ENCODE measurements at regions not wholly inside any gene's neighbourhood (a gene's known extent, or its start where the extent isn't known, plus 50 kb on each side); places are given as distances from the start of the nearest gene placed in this dataset.

GRCh38 chr2:23289671-23290070 is 95.3 kb upstream of the KLHL29 start:
- Histone ChIP-seq H3K9ac (ENCODE audit: low read length) (no peak overlapping the region), H3K4me1 (ENCODE audit: control insufficient read depth, insufficient read depth, low read length) (peaks cover 48% of the 10 kb centered on the region), H3K27me3 (replicated peaks; ENCODE audit: control insufficient read depth, insufficient read depth, low read length) (no peaks in the 10 kb centered on the region), H3K9me3 (ENCODE audit: control insufficient read depth, low read length) (no peaks in the 10 kb centered on the region), H3K36me3 (ENCODE audit: control insufficient read depth, insufficient read depth, low read length, severe bottlenecking) (no peaks in the 10 kb centered on the region), H3K4me3 (ENCODE audit: low read length) (no peak overlapping the region)
- no peak for DNase-seq (ENCODE audit: low read depth)

GRCh38 chr2:23291239-23291638 is 93.7 kb upstream of the KLHL29 start:
- DNase-seq (ENCODE audit: low read depth) = peak; percentile 49
- Histone ChIP-seq H3K9ac (ENCODE audit: low read length) (no peak overlapping the region), H3K36me3 (ENCODE audit: control insufficient read depth, insufficient read depth, low read length, severe bottlenecking) (no peaks in the 10 kb centered on the region), H3K27me3 (replicated peaks; ENCODE audit: control insufficient read depth, insufficient read depth, low read length) (no peaks in the 10 kb centered on the region), H3K4me3 (ENCODE audit: low read length) (no peak overlapping the region), H3K9me3 (ENCODE audit: control insufficient read depth, low read length) (no peaks in the 10 kb centered on the region), H3K4me1 (ENCODE audit: control insufficient read depth, insufficient read depth, low read length) (peaks cover 42% of the 10 kb centered on the region)

GRCh38 chr2:23292024-23292423 is 93.0 kb upstream of the KLHL29 start:
- peaks cover 35% of the 10 kb centered on the region for H3K4me1 ChIP-seq (ENCODE audit: control insufficient read depth, insufficient read depth, low read length)
- H3K36me3 ChIP-seq (ENCODE audit: control insufficient read depth, insufficient read depth, low read length, severe bottlenecking) = no peaks in the 10 kb centered on the region
- no peak overlapping the region for H3K9ac ChIP-seq (ENCODE audit: low read length)
- H3K4me3 ChIP-seq (ENCODE audit: low read length) = no peak overlapping the region
- no peaks in the 10 kb centered on the region for H3K27me3 ChIP-seq (replicated peaks; ENCODE audit: control insufficient read depth, insufficient read depth, low read length)
- no peaks in the 10 kb centered on the region for H3K9me3 ChIP-seq (ENCODE audit: control insufficient read depth, low read length)
- DNase-seq (ENCODE audit: low read depth) = no peak

- Histone ChIP-seq H3K9me3 (ENCODE audit: control insufficient read depth, low read length) (no peaks in the 10 kb centered on the region), H3K27me3 (replicated peaks; ENCODE audit: control insufficient read depth, insufficient read depth, low read length) (no peaks in the 10 kb centered on the region), H3K9ac (ENCODE audit: low read length) (no peak overlapping the region)
These were observed 91.9 kb upstream of the KLHL29 start for GRCh38 chr2:23293063-23293462.

GRCh38 chr2:23293731-23294130 is 91.2 kb upstream of the KLHL29 start:
- H3K4me1 ChIP-seq (ENCODE audit: control insufficient read depth, insufficient read depth, low read length) = peaks cover 23% of the 10 kb centered on the region
- no peak for DNase-seq (ENCODE audit: low read depth)
- no peaks in the 10 kb centered on the region for H3K27me3 ChIP-seq (replicated peaks; ENCODE audit: control insufficient read depth, insufficient read depth, low read length)
- no peaks in the 10 kb centered on the region for H3K9me3 ChIP-seq (ENCODE audit: control insufficient read depth, low read length)
- H3K9ac ChIP-seq (ENCODE audit: low read length) = no peak overlapping the region
- no peak overlapping the region for H3K4me3 ChIP-seq (ENCODE audit: low read length)
- no peaks in the 10 kb centered on the region for H3K36me3 ChIP-seq (ENCODE audit: control insufficient read depth, insufficient read depth, low read length, severe bottlenecking)

More at GRCh38 chr2:23293063-23293462, 91.9 kb upstream of the KLHL29 start:
- Histone ChIP-seq H3K4me1 (ENCODE audit: control insufficient read depth, insufficient read depth, low read length) (peaks cover 24% of the 10 kb centered on the region), H3K4me3 (ENCODE audit: low read length) (no peak overlapping the region), H3K36me3 (ENCODE audit: control insufficient read depth, insufficient read depth, low read length, severe bottlenecking) (no peaks in the 10 kb centered on the region)
- DNase-seq (ENCODE audit: low read depth) = no peak

GRCh38 chr2:23294238-23294637 is 90.7 kb upstream of the KLHL29 start:
- Histone ChIP-seq H3K4me1 (ENCODE audit: control insufficient read depth, insufficient read depth, low read length) (peaks cover 23% of the 10 kb centered on the region), H3K27me3 (replicated peaks; ENCODE audit: control insufficient read depth, insufficient read depth, low read length) (no peaks in the 10 kb centered on the region), H3K9me3 (ENCODE audit: control insufficient read depth, low read length) (no peaks in the 10 kb centered on the region), H3K4me3 (ENCODE audit: low read length) (no peak overlapping the region), H3K9ac (ENCODE audit: low read length) (no peak overlapping the region), H3K36me3 (ENCODE audit: control insufficient read depth, insufficient read depth, low read length, severe bottlenecking) (no peaks in the 10 kb centered on the region)
- DNase-seq (ENCODE audit: low read depth) = no peak

GRCh38 chr2:23296691-23297090 is 88.3 kb upstream of the KLHL29 start:
- no peaks in the 10 kb centered on the region for H3K27me3 ChIP-seq (replicated peaks; ENCODE audit: control insufficient read depth, insufficient read depth, low read length)
- peaks cover 15% of the 10 kb centered on the region for H3K4me1 ChIP-seq (ENCODE audit: control insufficient read depth, insufficient read depth, low read length)
- no peak overlapping the region for H3K4me3 ChIP-seq (ENCODE audit: low read length)
- DNase-seq (ENCODE audit: low read depth) = no peak
- H3K9me3 ChIP-seq (ENCODE audit: control insufficient read depth, low read length) = no peaks in the 10 kb centered on the region
- no peak overlapping the region for H3K9ac ChIP-seq (ENCODE audit: low read length)
- H3K36me3 ChIP-seq (ENCODE audit: control insufficient read depth, insufficient read depth, low read length, severe bottlenecking) = no peaks in the 10 kb centered on the region

- no peaks in the 10 kb centered on the region for H3K36me3 ChIP-seq (ENCODE audit: control insufficient read depth, insufficient read depth, low read length, severe bottlenecking)
- no peak for DNase-seq (ENCODE audit: low read depth)
- no peak overlapping the region for H3K9ac ChIP-seq (ENCODE audit: low read length)
- H3K4me1 ChIP-seq (ENCODE audit: control insufficient read depth, insufficient read depth, low read length) = peaks cover 13% of the 10 kb centered on the region
- H3K27me3 ChIP-seq (replicated peaks; ENCODE audit: control insufficient read depth, insufficient read depth, low read length) = no peaks in the 10 kb centered on the region
- no peak overlapping the region for H3K4me3 ChIP-seq (ENCODE audit: low read length)
- H3K9me3 ChIP-seq (ENCODE audit: control insufficient read depth, low read length) = no peaks in the 10 kb centered on the region
These were observed 87.9 kb upstream of the KLHL29 start for GRCh38 chr2:23297112-23297511.

GRCh38 chr2:23298551-23298950 is 86.4 kb upstream of the KLHL29 start:
- Histone ChIP-seq H3K4me1 (ENCODE audit: control insufficient read depth, insufficient read depth, low read length) (peaks cover 3% of the 10 kb centered on the region), H3K36me3 (ENCODE audit: control insufficient read depth, insufficient read depth, low read length, severe bottlenecking) (no peaks in the 10 kb centered on the region), H3K9me3 (ENCODE audit: control insufficient read depth, low read length) (no peaks in the 10 kb centered on the region), H3K9ac (ENCODE audit: low read length) (no peak overlapping the region), H3K4me3 (ENCODE audit: low read length) (no peak overlapping the region), H3K27me3 (replicated peaks; ENCODE audit: control insufficient read depth, insufficient read depth, low read length) (no peaks in the 10 kb centered on the region)
- DNase-seq (ENCODE audit: low read depth) = no peak

GRCh38 chr2:23299476-23300195 is 85.3 kb upstream of the KLHL29 start:
- peaks cover 1% of the 10 kb centered on the region for H3K4me1 ChIP-seq (ENCODE audit: control insufficient read depth, insufficient read depth, low read length)
- H3K27me3 ChIP-seq (replicated peaks; ENCODE audit: control insufficient read depth, insufficient read depth, low read length) = no peaks in the 10 kb centered on the region
- H3K9me3 ChIP-seq (ENCODE audit: control insufficient read depth, low read length) = no peaks in the 10 kb centered on the region
- H3K36me3 ChIP-seq (ENCODE audit: control insufficient read depth, insufficient read depth, low read length, severe bottlenecking) = no peaks in the 10 kb centered on the region
- no peak for DNase-seq (ENCODE audit: low read depth)
- no peak overlapping the region for H3K4me3 ChIP-seq (ENCODE audit: low read length)
- H3K9ac ChIP-seq (ENCODE audit: low read length) = no peak overlapping the region

GRCh38 chr2:23301136-23301535 is 83.8 kb upstream of the KLHL29 start:
- DNase-seq (ENCODE audit: low read depth) = peak; percentile 55
- Histone ChIP-seq H3K27me3 (replicated peaks; ENCODE audit: control insufficient read depth, insufficient read depth, low read length) (peaks cover 7% of the 10 kb centered on the region), H3K9ac (ENCODE audit: low read length) (no peak overlapping the region), H3K36me3 (ENCODE audit: control insufficient read depth, insufficient read depth, low read length, severe bottlenecking) (no peaks in the 10 kb centered on the region), H3K4me3 (ENCODE audit: low read length) (no peak overlapping the region), H3K4me1 (ENCODE audit: control insufficient read depth, insufficient read depth, low read length) (peaks cover 5% of the 10 kb centered on the region), H3K9me3 (ENCODE audit: control insufficient read depth, low read length) (no peaks in the 10 kb centered on the region)

- peaks cover 5% of the 10 kb centered on the region for H3K4me1 ChIP-seq (ENCODE audit: control insufficient read depth, insufficient read depth, low read length)
- no peak overlapping the region for H3K4me3 ChIP-seq (ENCODE audit: low read length)
- no peaks in the 10 kb centered on the region for H3K36me3 ChIP-seq (ENCODE audit: control insufficient read depth, insufficient read depth, low read length, severe bottlenecking)
- H3K9ac ChIP-seq (ENCODE audit: low read length) = no peak overlapping the region
- H3K9me3 ChIP-seq (ENCODE audit: control insufficient read depth, low read length) = no peaks in the 10 kb centered on the region
- H3K27me3 ChIP-seq (replicated peaks; ENCODE audit: control insufficient read depth, insufficient read depth, low read length) = peaks cover 14% of the 10 kb centered on the region
- DNase-seq (ENCODE audit: low read depth) = no peak
These were observed 82.4 kb upstream of the KLHL29 start for GRCh38 chr2:23302591-23302990.
